ENCODE measurements at regions not wholly inside any gene's neighbourhood (a gene's known extent, or its start where the extent isn't known, plus 50 kb on each side); places are given as distances from the start of the nearest gene placed in this dataset.

DNA sequence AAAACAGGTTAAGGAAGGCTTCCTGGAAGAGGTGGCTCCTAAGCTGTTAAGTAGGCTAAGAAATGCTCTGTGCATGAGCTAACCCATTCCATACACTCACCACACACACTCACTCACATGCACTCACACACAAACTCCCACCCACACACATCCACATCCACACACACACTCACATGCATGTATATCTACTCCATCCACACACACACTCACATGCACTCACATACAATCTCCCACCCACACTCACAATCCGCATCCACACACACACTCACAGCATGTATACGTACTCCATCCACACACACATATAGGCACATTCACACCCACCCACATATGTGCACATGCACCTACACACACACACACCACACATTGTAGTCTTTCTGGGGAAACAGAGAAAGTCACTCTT, 89.3 kb upstream of the HNF1B start:
- Histone ChIP-seq H3K27ac (ENCODE audit: low read depth, low read length) (no peak overlapping the region), H3K79me2 (ENCODE audit: insufficient read depth, low read length) (no peaks in the 10 kb centered on the region), H3K9me3 (ENCODE audit: insufficient read depth, low read depth, low read length) (no peaks in the 10 kb centered on the region), H3K4me1 (ENCODE audit: insufficient read depth, low read length) (no peaks in the 10 kb centered on the region), H3K4me2 (ENCODE audit: low read length) (no peak overlapping the region), H2AFZ (ENCODE audit: low read depth, low read length) (no peak overlapping the region), H3K27me3 (ENCODE audit: insufficient read depth, low read length) (no peaks in the 10 kb centered on the region), H3K9ac (ENCODE audit: low read length) (no peak overlapping the region), H3K4me3 (ENCODE audit: insufficient read depth, low read depth, low read length) (no peak overlapping the region), H3K36me3 (ENCODE audit: insufficient read depth, low read length) (no peaks in the 10 kb centered on the region), H4K20me1 (ENCODE audit: insufficient read depth, low read length) (no peaks in the 10 kb centered on the region)
- DNase-seq (ENCODE audit: low read depth) = no peak
- Mint-ChIP-seq H3K4me1 (ENCODE audit: low read depth, unreplicated experiment) (no peaks in the 10 kb centered on the region), H3K9me3 (ENCODE audit: unreplicated experiment) (peaks cover 6% of the 10 kb centered on the region), H3K36me3 (ENCODE audit: low read depth, unreplicated experiment) (no peaks in the 10 kb centered on the region), H3K27me3 (ENCODE audit: low read depth, unreplicated experiment) (peaks cover 14% of the 10 kb centered on the region), H3K4me3 (ENCODE audit: unreplicated experiment) (no peak overlapping the region), H3K27ac (ENCODE audit: unreplicated experiment) (no peak overlapping the region)
- no peak for FAIRE-seq
- TF ChIP-seq, protein P1, sequence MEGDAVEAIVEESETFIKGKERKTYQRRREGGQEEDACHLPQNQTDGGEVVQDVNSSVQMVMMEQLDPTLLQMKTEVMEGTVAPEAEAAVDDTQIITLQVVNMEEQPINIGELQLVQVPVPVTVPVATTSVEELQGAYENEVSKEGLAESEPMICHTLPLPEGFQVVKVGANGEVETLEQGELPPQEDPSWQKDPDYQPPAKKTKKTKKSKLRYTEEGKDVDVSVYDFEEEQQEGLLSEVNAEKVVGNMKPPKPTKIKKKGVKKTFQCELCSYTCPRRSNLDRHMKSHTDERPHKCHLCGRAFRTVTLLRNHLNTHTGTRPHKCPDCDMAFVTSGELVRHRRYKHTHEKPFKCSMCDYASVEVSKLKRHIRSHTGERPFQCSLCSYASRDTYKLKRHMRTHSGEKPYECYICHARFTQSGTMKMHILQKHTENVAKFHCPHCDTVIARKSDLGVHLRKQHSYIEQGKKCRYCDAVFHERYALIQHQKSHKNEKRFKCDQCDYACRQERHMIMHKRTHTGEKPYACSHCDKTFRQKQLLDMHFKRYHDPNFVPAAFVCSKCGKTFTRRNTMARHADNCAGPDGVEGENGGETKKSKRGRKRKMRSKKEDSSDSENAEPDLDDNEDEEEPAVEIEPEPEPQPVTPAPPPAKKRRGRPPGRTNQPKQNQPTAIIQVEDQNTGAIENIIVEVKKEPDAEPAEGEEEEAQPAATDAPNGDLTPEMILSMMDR (IDR thresholded peaks at IDR 0.05; ENCODE audit: insufficient read depth, low read depth, low read length) = no peak
- TF ChIP-seq EZH2 (IDR thresholded peaks at IDR 0.05; ENCODE audit: insufficient read depth, low read length) = no peak

- Histone ChIP-seq H4K20me1 (ENCODE audit: insufficient read depth, low read length) (no peaks in the 10 kb centered on the region), H3K4me2 (ENCODE audit: low read length) (no peak overlapping the region), H3K4me3 (ENCODE audit: insufficient read depth, low read depth, low read length) (no peak overlapping the region), H3K9ac (ENCODE audit: low read length) (no peak overlapping the region), H2AFZ (ENCODE audit: low read depth, low read length) (no peak overlapping the region), H3K36me3 (ENCODE audit: insufficient read depth, low read length) (no peaks in the 10 kb centered on the region), H3K27ac (ENCODE audit: low read depth, low read length) (no peak overlapping the region), H3K79me2 (ENCODE audit: insufficient read depth, low read length) (no peaks in the 10 kb centered on the region), H3K27me3 (ENCODE audit: insufficient read depth, low read length) (no peaks in the 10 kb centered on the region), H3K9me3 (ENCODE audit: insufficient read depth, low read depth, low read length) (no peaks in the 10 kb centered on the region), H3K4me1 (ENCODE audit: insufficient read depth, low read length) (peaks cover 4% of the 10 kb centered on the region)
- Mint-ChIP-seq H3K9me3 (ENCODE audit: unreplicated experiment) (peaks cover 2% of the 10 kb centered on the region), H3K36me3 (ENCODE audit: low read depth, unreplicated experiment) (no peaks in the 10 kb centered on the region), H3K4me3 (ENCODE audit: unreplicated experiment) (no peak overlapping the region), H3K27ac (ENCODE audit: unreplicated experiment) (no peak overlapping the region), H3K27me3 (ENCODE audit: low read depth, unreplicated experiment) (peaks cover 7% of the 10 kb centered on the region), H3K4me1 (ENCODE audit: low read depth, unreplicated experiment) (peaks cover 4% of the 10 kb centered on the region)
- no peak for FAIRE-seq
- TF ChIP-seq, protein P1 (IDR thresholded peaks at IDR 0.05; ENCODE audit: insufficient read depth, low read depth, low read length) = no peak
- no peak for TF ChIP-seq EZH2 (IDR thresholded peaks at IDR 0.05; ENCODE audit: insufficient read depth, low read length)
- DNase-seq (ENCODE audit: low read depth) = no peak
Observed at GRCh38 chr17:37833237-37833859, 88.5 kb upstream of the HNF1B start.

GRCh38 chr17:37831986-37832385, 87.1 kb upstream of the HNF1B start:
- no peak overlapping the region for H3K27ac ChIP-seq (ENCODE audit: low read depth, low read length)
- TF ChIP-seq, protein P1 (IDR thresholded peaks at IDR 0.05; ENCODE audit: insufficient read depth, low read depth, low read length) = no peak
- TF ChIP-seq EZH2 (IDR thresholded peaks at IDR 0.05; ENCODE audit: insufficient read depth, low read length) = no peak
- H3K4me3 Mint-ChIP-seq (ENCODE audit: unreplicated experiment) = no peak overlapping the region
- H3K9me3 Mint-ChIP-seq (ENCODE audit: unreplicated experiment) = peaks cover 2% of the 10 kb centered on the region
- no peak overlapping the region for H3K4me2 ChIP-seq (ENCODE audit: low read length)
- peaks cover 5% of the 10 kb centered on the region for H3K4me1 ChIP-seq (ENCODE audit: insufficient read depth, low read length)
- H3K4me1 Mint-ChIP-seq (ENCODE audit: low read depth, unreplicated experiment) = peaks cover 10% of the 10 kb centered on the region
- no peaks in the 10 kb centered on the region for H4K20me1 ChIP-seq (ENCODE audit: insufficient read depth, low read length)
- no peak overlapping the region for H3K27ac Mint-ChIP-seq (ENCODE audit: unreplicated experiment)
- no peaks in the 10 kb centered on the region for H3K79me2 ChIP-seq (ENCODE audit: insufficient read depth, low read length)
- H3K9ac ChIP-seq (ENCODE audit: low read length) = no peak overlapping the region
- H2AFZ ChIP-seq (ENCODE audit: low read depth, low read length) = no peak overlapping the region
- FAIRE-seq (no peak), DNase-seq (ENCODE audit: low read depth) (no peak)
- no peaks in the 10 kb centered on the region for H3K36me3 Mint-ChIP-seq (ENCODE audit: low read depth, unreplicated experiment)
- no peaks in the 10 kb centered on the region for H3K9me3 ChIP-seq (ENCODE audit: insufficient read depth, low read depth, low read length)
- peaks cover 7% of the 10 kb centered on the region for H3K27me3 Mint-ChIP-seq (ENCODE audit: low read depth, unreplicated experiment)
- H3K4me3 ChIP-seq (ENCODE audit: insufficient read depth, low read depth, low read length) = no peak overlapping the region
- no peaks in the 10 kb centered on the region for H3K36me3 ChIP-seq (ENCODE audit: insufficient read depth, low read length)
- no peaks in the 10 kb centered on the region for H3K27me3 ChIP-seq (ENCODE audit: insufficient read depth, low read length)

All from astrocyte (in vitro differentiated cells and primary cell).